Astrocyte of the cerebellum (primary cell): ENCODE measurements at regions not wholly inside any gene's neighbourhood (a gene's known extent, or its start where the extent isn't known, plus 50 kb on each side); places are given as distances from the start of the nearest gene placed in this dataset.

Experiments
- DNase-seq: peaks from one replicate; pipeline ENCODE4 v3.0.0-alpha.2; 2011; ENCODE audit warnings: low read depth
- H3K4me3 ChIP-seq: 2 replicates; pipeline ENCODE4 v1.5.1; 2011; ENCODE audit warnings: mild to moderate bottlenecking, low read depth, low read length, moderate library complexity
- CTCF ChIP-seq: IDR thresholded peaks from 2 replicates; pipeline ENCODE4 v1.5.1; 2012; ENCODE audit warnings: low read length, low read depth, moderate library complexity, mild to moderate bottlenecking; ENCODE audit errors: missing control alignments
- in situ Hi-C: cut with HindIII; loops from 2 replicates; pipeline ENCODE4 v1.10.0; 2017; ENCODE audit warnings: low sequenced_read_pairs

GRCh38 chr7:12985228-12985627, 297.8 kb downstream of the ARL4A start:
- no peak for DNase-seq
- H3K4me3 ChIP-seq, result no peak overlapping the region
- in situ Hi-C loops, result no loop called here
- no peak for TF ChIP-seq CTCF

GRCh38 chr7:12985752-12986151, 298.3 kb downstream of the ARL4A start:
- in situ Hi-C loops, result no loop called here
- no peak for TF ChIP-seq CTCF
- H3K4me3 ChIP-seq, result no peak overlapping the region
- DNase-seq, result no peak

GRCh38 chr7:12987238-12987637, 299.8 kb downstream of the ARL4A start:
- H3K4me3 ChIP-seq, result no peak overlapping the region
- no peak for TF ChIP-seq CTCF
- no peak for DNase-seq
- in situ Hi-C loops, result no loop called here

GRCh38 chr7:12990440-12990839, 303.0 kb downstream of the ARL4A start:
- TF ChIP-seq CTCF, result no peak
- no peak for DNase-seq
- no peak overlapping the region for H3K4me3 ChIP-seq
- in situ Hi-C loops, result no loop called here

GRCh38 chr7:12993025-12993424, 305.6 kb downstream of the ARL4A start:
- TF ChIP-seq CTCF, result no peak
- in situ Hi-C loops, result no loop called here
- no peak overlapping the region for H3K4me3 ChIP-seq
- DNase-seq, result no peak

GRCh38 chr7:12995912-12996469, 308.6 kb downstream of the ARL4A start:
- DNase-seq, result no peak
- no peak for TF ChIP-seq CTCF
- H3K4me3 ChIP-seq, result no peak overlapping the region
- in situ Hi-C loops, result no loop called here

- in situ Hi-C loops, result no loop called here
- no peak for DNase-seq
- no peak for TF ChIP-seq CTCF
- no peak overlapping the region for H3K4me3 ChIP-seq
Observed at GRCh38 chr7:13007331-13007730, 319.9 kb downstream of the ARL4A start.
